Common myeloid progenitor, CD34-positive (primary cell): ENCODE measurements at regions not wholly inside any gene's neighbourhood (a gene's known extent, or its start where the extent isn't known, plus 50 kb on each side); places are given as distances from the start of the nearest gene placed in this dataset.
A peak's percentile ranks its signal among the peaks of the same experiment; 100 is the strongest.

Experiments
- CTCF ChIA-PET: fragments of 350-600 bp; sonication (Branson Sonifier 250); formaldehyde crosslinking; loops from one replicate; lab custom pipeline; 2021; ENCODE audit warnings: antibody characterized with exemption; lab: Charles Lee
- POLR2A ChIA-PET: fragments of 350-600 bp; sonication (Branson Sonifier 250); formaldehyde crosslinking; loops from one replicate; lab custom pipeline; 2021; ENCODE audit warnings: antibody characterized with exemption; lab: Charles Lee
- DNase-seq, 3 donors: peaks; one replicate each; pipeline versions ENCODE4 v3.0.0 to v3.0.0-alpha.2; 2013
- H3K27ac ChIP-seq, 2 experiments: 1 replicate in 1 of 2; 2 replicates in 1 of 2; pipeline ENCODE4 v1.7.0; 2013; ENCODE audit warnings: inconsistent platforms in 2 of 2, low read length in 2 of 2, mild to moderate bottlenecking in 2 of 2, low read depth in 1 of 2, moderate library complexity in 1 of 2; ENCODE audit not compliant: severe bottlenecking in 2 of 2, insufficient read depth in 1 of 2, poor library complexity in 1 of 2
- H3K27me3 ChIP-seq, 5 experiments: replicated peaks in 2 of 5; 1 replicate in 3 of 5; 2 replicates in 2 of 5; pipeline versions ENCODE4 v1.6.1 to v1.7.0; 2013; ENCODE audit warnings: low read length in 4 of 5, mild to moderate bottlenecking in 2 of 5, moderate library complexity in 2 of 5, inconsistent platforms in 1 of 5; ENCODE audit not compliant: insufficient read depth in 5 of 5, control insufficient read depth in 4 of 5
- H3K36me3 ChIP-seq, 4 experiments: 1 replicate in 2 of 4; 2 replicates in 2 of 4; pipeline versions ENCODE4 v1.6.1 to v1.7.0; 2013; ENCODE audit warnings: low read length in 3 of 4, control low read depth in 1 of 4, mild to moderate bottlenecking in 1 of 4; ENCODE audit not compliant: control insufficient read depth in 4 of 4, insufficient read depth in 4 of 4
- H3K4me1 ChIP-seq, 4 experiments: 1 replicate in 3 of 4; 2 replicates in 1 of 4; pipeline versions ENCODE4 v1.6.1 to v1.7.1; 2013; ENCODE audit warnings: low read length in 3 of 4, mild to moderate bottlenecking in 3 of 4, control low read depth in 1 of 4, inconsistent platforms in 1 of 4, moderate library complexity in 1 of 4; ENCODE audit not compliant: control insufficient read depth in 4 of 4, insufficient read depth in 4 of 4; ENCODE audit errors: control extremely low read depth in 1 of 4
- H3K4me3 ChIP-seq, 7 experiments: 1 replicate in 4 of 7; 2 replicates in 3 of 7; pipeline versions ENCODE4 v1.5.1 to v1.7.0; 2013; ENCODE audit warnings: mild to moderate bottlenecking in 7 of 7, low read length in 6 of 7, moderate library complexity in 6 of 7, inconsistent platforms in 2 of 7, low read depth in 2 of 7, control low read depth in 1 of 7; ENCODE audit not compliant: insufficient read depth in 4 of 7, control insufficient read depth in 1 of 7; ENCODE audit errors: extremely low read depth in 1 of 7
- H3K9me3 ChIP-seq, 5 experiments: 1 replicate in 4 of 5; 2 replicates in 1 of 5; pipeline versions ENCODE4 v1.6.1 to v1.7.1; 2013; ENCODE audit warnings: low read length in 4 of 5, mild to moderate bottlenecking in 2 of 5, inconsistent platforms in 1 of 5, low read depth in 1 of 5, moderate library complexity in 1 of 5; ENCODE audit not compliant: control insufficient read depth in 4 of 5, insufficient read depth in 2 of 5; ENCODE audit errors: control extremely low read depth in 1 of 5
- WGBS: methylation state at CpG from one replicate; pipeline ENCODE4 v1.1.5; 2013; ENCODE audit not compliant: insufficient coverage; 5-methylcytosine and 5-hydroxymethylcytosine counted together

- ChIA-PET POLR2A (no interaction called here), CTCF (interaction anchor here (0.6 to 1.1 kb wide), 3 partner anchors 233 to 488 kb away, joined by 3 read pairs; no protein-coding TSS in a partner anchor)
- Histone ChIP-seq H3K27me3 (peaks cover 13 to 73% (median 38%) of the 10 kb centered on the region in 5 experiments), H3K9me3 (peaks cover 0 to 3% (median 0%) of the 10 kb centered on the region in 5 experiments), H3K4me1 (peaks cover 0 to 13% (median 8%) of the 10 kb centered on the region in 4 experiments), H3K4me3 (peak overlapping the region in 4 of 7 experiments; percentile 9 to 63 (median 36)), H3K27ac (no peak overlapping the region), H3K36me3 (no peaks in the 10 kb centered on the region)
- WGBS = under 1% methylated on average over 14 of the region's 26 CpGs
- no peak for DNase-seq
Observed at GRCh38 chr19:33905473-33905936, 108.8 kb downstream of the KCTD15 start.

GRCh38 chr19:33905937-33906577 is 109.4 kb downstream of the KCTD15 start:
- WGBS = 0% methylated on average over 20 of the region's 60 CpGs
- Histone ChIP-seq H3K36me3 (no peaks in the 10 kb centered on the region), H3K27me3 (peaks cover 10 to 74% (median 38%) of the 10 kb centered on the region in 5 experiments), H3K4me3 (peak overlapping the region in 4 of 7 experiments; percentile 16 to 63 (median 36)), H3K9me3 (peaks cover 0 to 3% (median 0%) of the 10 kb centered on the region in 5 experiments), H3K27ac (no peak overlapping the region), H3K4me1 (peaks cover 0 to 13% (median 8%) of the 10 kb centered on the region in 4 experiments)
- peak in 2 of 3 donors; percentile 15 to 21 for DNase-seq
- POLR2A ChIA-PET = no interaction called here
- CTCF ChIA-PET = interaction anchor here (0.6 to 1.1 kb wide), 3 partner anchors 233 to 489 kb away, joined by 3 read pairs; no protein-coding TSS in a partner anchor

DNA sequence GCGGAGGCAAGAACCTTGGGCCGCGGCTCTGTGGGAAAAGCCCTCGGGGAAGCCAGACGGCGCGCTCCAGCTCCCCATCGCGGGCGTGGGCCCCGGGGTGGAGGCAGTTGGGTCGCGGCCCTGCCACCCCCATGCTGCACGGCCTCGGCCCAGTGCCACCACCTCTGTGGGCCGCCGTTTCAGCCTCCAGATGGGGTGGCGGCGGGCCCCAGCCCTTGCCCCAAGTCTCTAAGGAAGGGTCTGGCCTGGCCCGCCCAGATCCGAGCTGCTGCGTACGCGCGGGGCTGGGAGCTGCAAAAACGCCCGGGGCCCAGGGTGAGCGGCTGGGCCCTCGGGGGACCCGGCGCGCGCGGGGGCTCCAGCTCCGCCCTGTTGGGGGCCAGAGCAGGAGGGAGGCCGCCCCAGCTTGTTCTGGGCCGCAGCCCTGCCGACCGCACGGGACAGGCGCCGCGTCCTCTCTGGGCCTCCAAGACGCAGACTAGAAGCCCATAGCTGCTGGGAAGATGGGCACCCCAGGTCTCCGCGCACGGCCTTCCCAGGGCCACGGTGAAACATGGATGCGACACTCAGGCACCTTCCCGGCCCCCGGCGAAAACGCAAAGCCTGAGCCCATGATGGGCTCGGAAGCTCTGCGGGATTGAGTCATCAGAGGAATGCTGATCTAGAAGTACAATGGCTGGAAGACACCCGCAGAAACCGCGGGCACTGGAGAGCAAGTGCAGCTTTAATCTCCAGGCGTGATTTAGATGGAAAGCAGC is 110.1 kb downstream of the KCTD15 start:
- Histone ChIP-seq H3K4me3 (peak overlapping the region in 2 of 7 experiments; percentile 16 to 25), H3K36me3 (no peaks in the 10 kb centered on the region), H3K27ac (no peak overlapping the region), H3K9me3 (peaks cover 0 to 3% (median 0%) of the 10 kb centered on the region in 5 experiments), H3K4me1 (peaks cover 0 to 13% (median 8%) of the 10 kb centered on the region in 4 experiments), H3K27me3 (peaks cover 10 to 79% (median 35%) of the 10 kb centered on the region in 5 experiments)
- WGBS = 4% methylated on average over 54 of the region's 59 CpGs
- peak in 2 of 3 donors; percentile 15 to 19 for DNase-seq
- CTCF ChIA-PET = interaction anchor here (1.1 kb wide), 1 partner anchor 490 kb away, joined by 3 read pairs; no protein-coding TSS in a partner anchor
- POLR2A ChIA-PET = no interaction called here

DNA sequence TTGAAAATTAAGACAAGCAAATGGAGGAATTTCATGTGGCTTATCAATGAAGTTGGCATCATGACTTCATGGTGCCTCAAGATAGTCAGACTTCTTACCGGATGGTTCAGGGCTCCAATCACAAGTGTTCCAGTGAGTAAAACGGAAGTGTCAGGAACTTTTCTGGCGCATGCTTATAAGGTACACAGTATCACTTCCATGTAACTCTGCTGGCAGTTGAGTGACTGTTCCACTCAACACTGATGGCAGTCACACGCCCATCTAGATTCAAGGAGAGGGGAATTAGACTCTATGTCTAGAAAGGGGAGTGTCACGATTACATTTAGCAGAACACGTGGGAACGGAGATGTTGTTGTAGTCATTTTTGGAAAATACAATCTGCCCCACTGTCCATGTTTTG is 114.3 kb downstream of the KCTD15 start:
- H3K36me3 ChIP-seq = no peaks in the 10 kb centered on the region
- POLR2A ChIA-PET = no interaction called here
- H3K27me3 ChIP-seq = peaks cover 5 to 75% (median 19%) of the 10 kb centered on the region in 5 experiments
- peaks cover 0 to 7% (median 1%) of the 10 kb centered on the region in 4 experiments for H3K4me1 ChIP-seq
- no peak overlapping the region for H3K4me3 ChIP-seq
- 92% methylated on average over 4 of the region's 7 CpGs for WGBS
- DNase-seq = no peak
- no peak overlapping the region for H3K27ac ChIP-seq
- H3K9me3 ChIP-seq = peaks cover 0 to 3% (median 0%) of the 10 kb centered on the region in 5 experiments
- CTCF ChIA-PET = no interaction called here

DNA sequence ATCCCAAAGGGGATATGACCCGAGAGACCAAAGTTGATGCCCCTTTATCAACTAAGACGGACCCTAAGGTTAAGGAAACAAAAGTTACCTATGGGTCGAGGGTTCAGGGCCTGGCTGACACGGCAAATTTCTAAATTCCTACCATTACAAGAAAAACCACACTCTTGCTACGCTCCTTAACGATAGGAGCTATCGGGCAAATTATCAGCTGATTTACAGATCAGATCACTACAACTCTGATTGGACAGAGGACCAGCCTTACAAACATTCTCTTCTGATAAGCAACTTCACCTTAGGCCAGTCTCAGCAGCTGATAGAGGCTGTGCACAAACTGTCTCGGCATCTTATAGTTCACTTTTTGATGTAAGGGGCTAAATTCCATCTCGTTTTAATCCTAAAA is 117.9 kb downstream of the KCTD15 start:
- CTCF ChIA-PET = no interaction called here
- DNase-seq = no peak
- no peaks in the 10 kb centered on the region for H3K4me1 ChIP-seq
- H3K27ac ChIP-seq = no peak overlapping the region
- H3K4me3 ChIP-seq = no peak overlapping the region
- POLR2A ChIA-PET = no interaction called here
- no peaks in the 10 kb centered on the region for H3K36me3 ChIP-seq
- peaks cover 0 to 46% (median 4%) of the 10 kb centered on the region in 5 experiments for H3K27me3 ChIP-seq
- WGBS = 89% methylated on average over 7 of the region's 9 CpGs
- H3K9me3 ChIP-seq = peaks cover 0 to under 1% (median 0%) of the 10 kb centered on the region in 5 experiments

DNA sequence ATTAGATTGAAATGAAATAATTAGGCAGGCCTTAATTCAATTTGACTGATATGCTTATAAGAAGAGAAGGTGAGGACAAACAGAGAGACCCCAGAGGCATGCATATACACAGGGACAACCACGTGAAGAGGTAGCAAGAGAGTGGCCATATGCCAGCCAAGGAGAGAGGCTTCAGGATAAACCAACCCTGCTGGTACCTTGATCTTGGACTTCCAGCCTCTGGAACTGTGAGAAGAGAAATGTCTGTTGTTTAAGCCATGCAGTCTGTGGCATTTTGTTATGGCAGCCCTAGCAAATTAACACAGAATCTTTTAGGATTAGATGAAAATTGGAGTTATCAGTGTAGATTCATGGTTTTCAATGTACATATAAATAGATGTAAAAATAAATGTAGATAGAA is 120.1 kb downstream of the KCTD15 start:
- POLR2A ChIA-PET = no interaction called here
- H3K27ac ChIP-seq = no peak overlapping the region
- WGBS = 100% methylated on average over 1 of the region's 1 CpG
- no peaks in the 10 kb centered on the region for H3K36me3 ChIP-seq
- no peak overlapping the region for H3K4me3 ChIP-seq
- no peak for DNase-seq
- H3K9me3 ChIP-seq = peaks cover 0 to 3% (median 0%) of the 10 kb centered on the region in 5 experiments
- CTCF ChIA-PET = no interaction called here
- no peaks in the 10 kb centered on the region for H3K4me1 ChIP-seq
- H3K27me3 ChIP-seq = peaks cover 0 to 28% (median 3%) of the 10 kb centered on the region in 5 experiments
